Naive B cell (primary cell): ENCODE measurements at regions not wholly inside any gene's neighbourhood (a gene's known extent, or its start where the extent isn't known, plus 50 kb on each side); places are given as distances from the start of the nearest gene placed in this dataset.

ENCODE experiments used
- ATAC-seq, 2 donors: fragments of 150-1000 bp; cut with Tn5 transposase; 2 replicates each; pipeline ENCODE4 v1.10.0; 2021; ENCODE audit warnings: low read depth in 2 of 2, mild to moderate bottlenecking in 2 of 2, moderate library complexity in 2 of 2
- DNase-seq: peaks from one replicate; pipeline ENCODE4 v3.0.0; 2022
- H3K27ac Mint-ChIP-seq, 6 donors: one replicate each; pipeline ENCODE4 v1.8.0; 2020 to 2022; ENCODE audit warnings: mild to moderate bottlenecking in 6 of 6, mixed read lengths in 6 of 6, moderate library complexity in 5 of 6, inconsistent platforms in 2 of 6
- H3K27me3 Mint-ChIP-seq, 3 donors: one replicate each; pipeline ENCODE4 v1.8.0; 2021 to 2022; ENCODE audit warnings: mixed read lengths in 3 of 3, mild to moderate bottlenecking in 1 of 3
- H3K36me3 Mint-ChIP-seq, 2 donors: one replicate each; pipeline ENCODE4 v1.8.0; 2020 to 2022; ENCODE audit warnings: mixed read lengths in 2 of 2, inconsistent platforms in 1 of 2, mild to moderate bottlenecking in 1 of 2
- H3K4me1 Mint-ChIP-seq, 3 donors: one replicate each; pipeline ENCODE4 v1.8.0; 2020 to 2022; ENCODE audit warnings: mixed read lengths in 3 of 3, inconsistent platforms in 1 of 3, mild to moderate bottlenecking in 1 of 3, moderate library complexity in 1 of 3
- H3K4me3 Mint-ChIP-seq, 8 donors: one replicate each; pipeline ENCODE4 v1.8.0; 2020 to 2022; ENCODE audit warnings: mild to moderate bottlenecking in 8 of 8, mixed read lengths in 8 of 8, moderate library complexity in 8 of 8, inconsistent platforms in 2 of 8
- H3K9me3 Mint-ChIP-seq, 7 donors: one replicate each; pipeline ENCODE4 v1.8.0; 2020 to 2022; ENCODE audit warnings: mixed read lengths in 7 of 7, mild to moderate bottlenecking in 5 of 7, inconsistent platforms in 2 of 7, moderate library complexity in 1 of 7

DNA sequence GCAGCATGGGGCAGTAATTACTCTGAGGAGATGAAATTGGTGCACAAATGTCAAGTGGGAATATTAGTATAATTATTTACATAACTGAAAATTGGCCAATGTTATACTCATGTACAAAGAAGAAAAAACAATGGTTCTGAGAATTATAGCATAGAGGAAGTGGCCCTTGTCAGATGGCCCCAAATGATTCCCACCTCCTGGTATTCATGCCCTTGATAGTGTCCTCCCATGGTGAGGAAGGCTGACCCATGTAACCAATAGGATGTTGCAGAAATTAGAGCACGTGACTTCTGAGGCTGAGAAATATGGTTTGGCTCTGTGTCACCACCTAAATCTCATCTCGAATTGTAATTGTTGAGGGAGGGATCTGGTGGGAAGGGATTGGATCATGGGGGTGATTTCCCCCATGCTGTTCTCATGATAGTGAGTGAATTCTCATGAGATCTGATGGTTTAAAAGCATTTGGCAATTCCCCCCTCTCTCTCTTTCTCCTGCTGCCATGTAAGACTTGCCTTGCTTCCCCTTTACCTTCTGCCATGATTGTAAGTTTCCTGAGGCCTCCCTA lies 368.5 kb downstream of the SHQ1 start:
- Mint-ChIP-seq H3K4me1 (peaks cover 4 to 11% (median 10%) of the 10 kb centered on the region in 3 donors), H3K27ac (no peak overlapping the region), H3K9me3 (peaks cover 0 to 14% (median 5%) of the 10 kb centered on the region in 7 donors), H3K4me3 (no peak overlapping the region), H3K36me3 (peaks cover 0 to 4% of the 10 kb centered on the region in 2 donors), H3K27me3 (peaks cover 5 to 10% (median 6%) of the 10 kb centered on the region in 3 donors)
- DNase-seq = no peak
- ATAC-seq = no peak

DNA sequence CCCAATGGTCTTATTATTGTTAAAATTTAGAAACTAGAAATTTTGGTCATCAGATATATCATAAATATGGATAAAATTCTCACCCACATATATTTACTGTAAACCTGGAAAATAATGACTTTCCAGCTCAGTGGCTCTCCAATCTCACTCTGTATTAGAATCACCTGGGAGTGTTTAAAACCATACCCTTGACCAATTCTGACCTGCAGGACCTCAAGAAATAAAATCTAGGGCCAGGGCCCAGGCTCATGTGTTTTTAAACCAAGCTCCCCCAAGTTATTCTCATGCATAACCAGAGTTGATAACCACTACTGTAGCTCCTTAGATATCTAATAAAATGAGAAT lies 372.1 kb downstream of the SHQ1 start:
- ATAC-seq (no peak), DNase-seq (no peak)
- H3K4me3 Mint-ChIP-seq = no peak overlapping the region
- H3K4me1 Mint-ChIP-seq = peaks cover 0 to 4% (median 1%) of the 10 kb centered on the region in 3 donors
- peaks cover 0 to 8% of the 10 kb centered on the region in 2 donors for H3K36me3 Mint-ChIP-seq
- no peak overlapping the region for H3K27ac Mint-ChIP-seq
- H3K27me3 Mint-ChIP-seq = peaks cover 6 to 23% (median 9%) of the 10 kb centered on the region in 3 donors
- peaks cover 0 to 14% (median 5%) of the 10 kb centered on the region in 7 donors for H3K9me3 Mint-ChIP-seq

DNA sequence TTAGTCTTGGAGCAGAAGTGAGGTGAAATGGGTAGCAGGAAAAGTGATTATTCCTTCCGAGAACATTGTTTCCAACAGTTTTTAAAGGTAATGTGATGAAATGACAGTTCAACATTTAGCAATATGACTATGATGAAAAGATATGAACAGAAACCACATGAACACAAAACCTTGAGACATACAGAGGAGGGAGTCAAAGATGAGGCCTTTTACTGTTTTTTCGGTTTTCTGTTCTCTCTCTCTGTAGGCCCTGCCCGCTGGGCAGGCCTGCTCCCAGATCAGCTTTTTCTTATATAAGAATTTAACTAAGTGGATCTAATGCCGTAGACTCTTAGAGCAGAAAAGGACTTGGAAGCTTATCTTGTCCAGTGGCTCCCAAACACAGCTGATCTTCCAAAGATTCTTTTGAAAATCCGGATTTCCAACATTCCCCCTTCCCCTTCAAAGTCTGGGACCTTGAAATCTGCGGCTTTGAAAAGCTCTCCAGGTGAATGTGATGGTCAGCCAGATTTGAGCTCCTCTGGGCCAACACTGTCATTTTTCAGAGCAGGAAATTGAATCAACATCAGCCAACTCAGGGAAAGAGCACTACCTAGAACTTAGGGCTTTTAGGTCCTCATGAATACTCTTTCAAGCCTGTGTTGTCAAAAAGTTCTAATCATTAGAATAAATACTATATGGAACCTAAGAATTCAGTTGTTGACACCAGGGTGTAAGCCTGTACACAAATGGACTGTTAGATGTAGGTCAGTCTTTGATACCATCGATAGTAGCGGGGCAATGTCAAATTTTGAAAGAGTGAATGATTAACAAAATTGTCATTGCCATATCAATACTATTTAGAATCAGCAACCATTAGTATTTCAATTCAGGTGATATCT lies 372.7 kb downstream of the SHQ1 start:
- no peak overlapping the region for H3K4me3 Mint-ChIP-seq
- H3K27me3 Mint-ChIP-seq = peaks cover 3 to 24% (median 15%) of the 10 kb centered on the region in 3 donors
- no peak for DNase-seq
- no peak overlapping the region for H3K27ac Mint-ChIP-seq
- peaks cover 0 to 8% of the 10 kb centered on the region in 2 donors for H3K36me3 Mint-ChIP-seq
- no peak for ATAC-seq
- H3K4me1 Mint-ChIP-seq = peaks cover 0 to 4% (median 1%) of the 10 kb centered on the region in 3 donors
- H3K9me3 Mint-ChIP-seq = peaks cover 0 to 14% (median 5%) of the 10 kb centered on the region in 7 donors

DNA sequence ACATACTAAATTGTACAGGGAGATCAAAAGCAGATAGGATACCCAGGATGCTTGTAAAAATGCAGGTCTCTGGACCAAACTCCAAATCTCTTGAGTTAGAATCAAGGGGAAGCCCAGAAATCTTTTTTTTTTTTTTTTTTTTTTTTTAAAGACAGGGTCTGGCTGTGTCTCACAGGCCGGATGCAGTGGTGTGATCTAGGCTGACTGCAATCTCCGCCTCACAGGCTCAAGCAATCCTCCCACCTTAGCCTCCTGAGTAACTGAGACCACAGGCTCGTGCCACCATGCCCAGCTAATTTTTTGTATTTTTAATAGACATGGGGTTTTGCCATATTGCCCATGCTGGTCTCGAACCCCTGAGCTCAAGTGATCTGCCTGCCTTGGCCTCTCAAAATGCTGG lies 373.5 kb downstream of the SHQ1 start:
- Mint-ChIP-seq H3K4me1 (peaks cover 0 to 4% (median 0%) of the 10 kb centered on the region in 3 donors), H3K36me3 (peaks cover 0 to 8% of the 10 kb centered on the region in 2 donors), H3K4me3 (no peak overlapping the region), H3K27me3 (peaks cover 0 to 29% (median 19%) of the 10 kb centered on the region in 3 donors), H3K27ac (no peak overlapping the region), H3K9me3 (peaks cover 0 to 9% (median 3%) of the 10 kb centered on the region in 7 donors)
- DNase-seq = no peak
- ATAC-seq = no peak

DNA sequence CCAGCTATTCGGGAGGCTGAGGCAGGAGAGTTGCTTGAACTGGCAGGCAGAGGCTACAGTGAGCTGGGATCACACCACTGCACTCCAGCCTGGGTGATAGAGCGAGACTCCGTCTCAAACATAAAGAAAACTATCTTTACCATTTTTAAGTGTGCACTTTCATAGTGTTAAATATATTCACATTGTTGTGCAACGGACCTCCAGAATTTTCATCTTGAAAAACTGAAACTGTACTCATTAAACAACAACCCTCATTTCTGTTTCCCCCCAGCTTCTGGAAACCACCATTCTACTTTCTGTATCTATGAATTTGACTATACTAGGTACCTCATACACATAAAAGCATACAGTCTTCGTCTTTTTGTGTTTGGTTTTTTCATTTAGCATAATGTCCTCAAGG lies 375.1 kb downstream of the SHQ1 start:
- H3K4me1 Mint-ChIP-seq = peaks cover 0 to 4% (median 0%) of the 10 kb centered on the region in 3 donors
- peaks cover 0 to 4% (median 0%) of the 10 kb centered on the region in 7 donors for H3K9me3 Mint-ChIP-seq
- H3K36me3 Mint-ChIP-seq = peaks cover 0 to 8% of the 10 kb centered on the region in 2 donors
- H3K27me3 Mint-ChIP-seq = peaks cover 0 to 29% (median 19%) of the 10 kb centered on the region in 3 donors
- DNase-seq (no peak), ATAC-seq (no peak)
- no peak overlapping the region for H3K4me3 Mint-ChIP-seq
- H3K27ac Mint-ChIP-seq = no peak overlapping the region

GRCh38 chr3:72470904-72471417 lies 377.3 kb downstream of the SHQ1 start:
- peaks cover 0 to 4% (median 0%) of the 10 kb centered on the region in 3 donors for H3K4me1 Mint-ChIP-seq
- no peak overlapping the region for H3K4me3 Mint-ChIP-seq
- no peak overlapping the region for H3K27ac Mint-ChIP-seq
- peaks cover 11 to 31% (median 19%) of the 10 kb centered on the region in 3 donors for H3K27me3 Mint-ChIP-seq
- H3K9me3 Mint-ChIP-seq = peaks cover 0 to 4% (median 0%) of the 10 kb centered on the region in 7 donors
- peaks cover 0 to 4% of the 10 kb centered on the region in 2 donors for H3K36me3 Mint-ChIP-seq
- DNase-seq (no peak), ATAC-seq (no peak)

GRCh38 chr3:72465853-72466252 lies 382.4 kb downstream of the SHQ1 start:
- Mint-ChIP-seq H3K9me3 (peaks cover 0 to 4% (median 0%) of the 10 kb centered on the region in 7 donors), H3K27me3 (peaks cover 17 to 49% (median 42%) of the 10 kb centered on the region in 3 donors), H3K4me1 (peaks cover 0 to 4% (median 0%) of the 10 kb centered on the region in 3 donors), H3K4me3 (no peak overlapping the region), H3K36me3 (no peaks in the 10 kb centered on the region), H3K27ac (no peak overlapping the region)
- ATAC-seq = peak in 1 of 2 donors; percentile 41
- DNase-seq = no peak

DNA sequence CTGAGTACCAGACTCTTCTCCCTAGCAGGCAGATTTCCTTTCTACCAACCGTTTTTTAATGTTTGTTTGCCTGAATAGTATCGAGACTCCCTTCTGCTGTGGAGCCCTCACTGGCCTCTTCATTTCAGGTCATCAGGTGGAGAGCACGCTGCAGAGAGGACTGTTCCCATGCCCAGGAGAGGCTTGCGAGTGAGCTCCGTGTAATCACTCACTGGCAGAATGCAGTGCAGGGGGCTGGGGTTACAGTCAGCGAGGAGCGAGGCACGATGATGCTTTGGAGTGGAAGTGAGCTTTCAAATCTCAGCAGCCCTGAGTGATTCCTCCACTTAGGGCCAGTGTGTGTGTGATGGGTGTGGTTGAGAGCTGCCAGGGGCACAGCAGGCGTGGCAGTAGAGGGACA lies 385.2 kb downstream of the SHQ1 start:
- Mint-ChIP-seq H3K9me3 (no peaks in the 10 kb centered on the region), H3K4me1 (peaks cover 0 to 4% (median 0%) of the 10 kb centered on the region in 3 donors), H3K36me3 (peaks cover 0 to 9% of the 10 kb centered on the region in 2 donors), H3K27me3 (peaks cover 29 to 73% (median 57%) of the 10 kb centered on the region in 3 donors), H3K4me3 (no peak overlapping the region), H3K27ac (no peak overlapping the region)
- ATAC-seq (no peak), DNase-seq (no peak)

DNA sequence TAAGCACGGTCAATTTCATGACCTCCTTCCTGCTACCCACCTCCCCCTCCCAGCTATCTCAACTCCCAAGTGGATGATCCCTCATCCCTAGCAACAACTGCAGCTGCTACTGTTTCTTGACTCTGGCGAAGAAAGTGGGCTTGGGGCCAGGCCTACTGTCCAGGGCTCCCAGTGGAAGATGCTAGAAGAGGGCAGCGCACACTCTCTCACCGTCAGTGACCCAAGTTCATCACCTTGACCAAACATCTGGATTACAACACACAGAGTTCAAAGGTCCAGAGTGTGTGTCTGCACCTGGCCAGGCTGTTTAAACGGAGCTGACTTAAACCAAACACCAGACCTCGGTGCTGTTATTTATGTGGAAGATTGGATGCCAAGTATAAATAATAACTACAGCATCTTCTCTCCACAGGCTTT lies 385.6 kb downstream of the SHQ1 start:
- H3K36me3 Mint-ChIP-seq = peaks cover 0 to 9% of the 10 kb centered on the region in 2 donors
- no peaks in the 10 kb centered on the region for H3K9me3 Mint-ChIP-seq
- ATAC-seq (no peak), DNase-seq (no peak)
- H3K4me3 Mint-ChIP-seq = no peak overlapping the region
- H3K27ac Mint-ChIP-seq = no peak overlapping the region
- peaks cover 0 to 4% (median 0%) of the 10 kb centered on the region in 3 donors for H3K4me1 Mint-ChIP-seq
- peaks cover 29 to 73% (median 57%) of the 10 kb centered on the region in 3 donors for H3K27me3 Mint-ChIP-seq

GRCh38 chr3:72461787-72462186 lies 386.5 kb downstream of the SHQ1 start:
- DNase-seq = no peak
- H3K4me1 Mint-ChIP-seq = peaks cover 0 to 4% (median 0%) of the 10 kb centered on the region in 3 donors
- no peak overlapping the region for H3K27ac Mint-ChIP-seq
- H3K4me3 Mint-ChIP-seq = no peak overlapping the region
- ATAC-seq = no peak
- H3K9me3 Mint-ChIP-seq = no peaks in the 10 kb centered on the region
- peaks cover 29 to 69% (median 54%) of the 10 kb centered on the region in 3 donors for H3K27me3 Mint-ChIP-seq
- H3K36me3 Mint-ChIP-seq = peaks cover 0 to 9% of the 10 kb centered on the region in 2 donors

- no peak overlapping the region for H3K27ac Mint-ChIP-seq
- peaks cover 0 to 9% of the 10 kb centered on the region in 2 donors for H3K36me3 Mint-ChIP-seq
- no peak overlapping the region for H3K4me3 Mint-ChIP-seq
- no peak for ATAC-seq
- DNase-seq = no peak
- H3K27me3 Mint-ChIP-seq = peaks cover 29 to 59% (median 51%) of the 10 kb centered on the region in 3 donors
- no peaks in the 10 kb centered on the region for H3K9me3 Mint-ChIP-seq
- peaks cover 2 to 7% (median 4%) of the 10 kb centered on the region in 3 donors for H3K4me1 Mint-ChIP-seq
Observed at GRCh38 chr3:72460205-72461174, 387.8 kb downstream of the SHQ1 start.

- Mint-ChIP-seq H3K27me3 (peaks cover 26 to 50% (median 44%) of the 10 kb centered on the region in 3 donors), H3K9me3 (no peaks in the 10 kb centered on the region), H3K36me3 (peaks cover 0 to 9% of the 10 kb centered on the region in 2 donors), H3K4me1 (peaks cover 4 to 8% (median 7%) of the 10 kb centered on the region in 3 donors), H3K4me3 (no peak overlapping the region), H3K27ac (no peak overlapping the region)
- ATAC-seq (no peak), DNase-seq (no peak)
Observed at GRCh38 chr3:72459588-72459987, 388.7 kb downstream of the SHQ1 start.
